ENCODE measurements at regions not wholly inside any gene's neighbourhood (a gene's known extent, or its start where the extent isn't known, plus 50 kb on each side); places are given as distances from the start of the nearest gene placed in this dataset.
A peak's percentile ranks its signal among the peaks of the same experiment; 100 is the strongest.

DNA sequence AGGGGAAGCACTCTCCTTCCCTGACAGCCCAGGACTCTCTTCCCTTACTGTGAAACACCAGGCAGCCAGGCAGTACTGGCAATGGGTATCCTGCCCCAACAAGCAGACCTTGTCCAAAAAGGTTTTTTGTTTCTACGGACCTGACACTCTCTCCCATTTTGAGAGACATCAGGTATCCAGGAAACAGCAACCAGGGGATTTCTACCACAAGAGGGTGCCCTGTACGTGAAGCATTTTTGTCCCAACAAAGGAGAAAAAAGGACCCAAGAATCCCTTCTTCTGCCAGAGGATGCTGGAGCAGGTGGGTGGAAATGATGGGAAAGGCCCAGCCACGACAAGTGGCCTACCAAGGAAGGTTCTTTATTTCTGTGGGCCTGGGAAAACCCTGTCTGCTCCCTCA is 65.7 kb upstream of the FGF13 start:
- no peak for ATAC-seq (ENCODE audit: low read depth)
- no peaks in the 10 kb centered on the region for H3K9me3 Mint-ChIP-seq (ENCODE audit: insufficient read depth)
- H3K4me2 ChIP-seq (replicated peaks; ENCODE audit: low read depth, low read length, poor library complexity, severe bottlenecking), result no peak overlapping the region
- CTCF ChIA-PET, result no interaction called here
- H3K4me1 ChIP-seq (ENCODE audit: control insufficient read depth in 2 of 2, insufficient read depth in 2 of 2, low read length in 2 of 2), result no peaks in the 10 kb centered on the region
- H3K27ac ChIP-seq (ENCODE audit: low read length in 2 of 2), result no peak overlapping the region
- no peak overlapping the region for H3K4me3 Mint-ChIP-seq
- no peaks in the 10 kb centered on the region for H3K9me3 ChIP-seq (ENCODE audit: control extremely low read depth in 1 of 3, control insufficient read depth in 2 of 3, insufficient read depth in 1 of 3, low read length in 2 of 3)
- H4K20me1 ChIP-seq (ENCODE audit: control insufficient read depth, insufficient read depth, low read length, poor library complexity, severe bottlenecking), result no peaks in the 10 kb centered on the region
- H3K4me1 Mint-ChIP-seq, result no peaks in the 10 kb centered on the region
- DNase-seq, result no peak
- no peaks in the 10 kb centered on the region for H3K36me3 ChIP-seq (replicated peaks in 1 of 2; ENCODE audit: control extremely low read depth in 1 of 2, control insufficient read depth in 1 of 2, extremely low read depth in 1 of 2, insufficient read depth in 2 of 2, low read length in 1 of 2)
- TF ChIP-seq, protein P1, sequence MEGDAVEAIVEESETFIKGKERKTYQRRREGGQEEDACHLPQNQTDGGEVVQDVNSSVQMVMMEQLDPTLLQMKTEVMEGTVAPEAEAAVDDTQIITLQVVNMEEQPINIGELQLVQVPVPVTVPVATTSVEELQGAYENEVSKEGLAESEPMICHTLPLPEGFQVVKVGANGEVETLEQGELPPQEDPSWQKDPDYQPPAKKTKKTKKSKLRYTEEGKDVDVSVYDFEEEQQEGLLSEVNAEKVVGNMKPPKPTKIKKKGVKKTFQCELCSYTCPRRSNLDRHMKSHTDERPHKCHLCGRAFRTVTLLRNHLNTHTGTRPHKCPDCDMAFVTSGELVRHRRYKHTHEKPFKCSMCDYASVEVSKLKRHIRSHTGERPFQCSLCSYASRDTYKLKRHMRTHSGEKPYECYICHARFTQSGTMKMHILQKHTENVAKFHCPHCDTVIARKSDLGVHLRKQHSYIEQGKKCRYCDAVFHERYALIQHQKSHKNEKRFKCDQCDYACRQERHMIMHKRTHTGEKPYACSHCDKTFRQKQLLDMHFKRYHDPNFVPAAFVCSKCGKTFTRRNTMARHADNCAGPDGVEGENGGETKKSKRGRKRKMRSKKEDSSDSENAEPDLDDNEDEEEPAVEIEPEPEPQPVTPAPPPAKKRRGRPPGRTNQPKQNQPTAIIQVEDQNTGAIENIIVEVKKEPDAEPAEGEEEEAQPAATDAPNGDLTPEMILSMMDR (IDR thresholded peaks at IDR 0.05), result no peak
- no peak for TF ChIP-seq EZH2 (IDR thresholded peaks at IDR 0.05; ENCODE audit: borderline replicate concordance, insufficient read depth, low read depth, low read length, poor library complexity, severe bottlenecking)
- H2AFZ ChIP-seq (ENCODE audit: insufficient read depth, low read depth, low read length, poor library complexity, severe bottlenecking), result no peak overlapping the region
- no peaks in the 10 kb centered on the region for H3K79me2 ChIP-seq (ENCODE audit: control insufficient read depth, insufficient read depth, low read length)
- POLR2A ChIA-PET, result no interaction called here
- intact Hi-C loops (cut with micrococcal nuclease), result no loop called here
- H3K27me3 Mint-ChIP-seq, result no peaks in the 10 kb centered on the region
- H3K27me3 ChIP-seq (replicated peaks in 1 of 4; ENCODE audit: control extremely low read depth in 1 of 4, control insufficient read depth in 3 of 4, insufficient read depth in 4 of 4, low read length in 3 of 4), result no peaks in the 10 kb centered on the region
- no peak overlapping the region for H3K4me3 ChIP-seq (ENCODE audit: control extremely low read depth in 1 of 5, extremely low read depth in 1 of 5, insufficient read depth in 1 of 5, low read depth in 2 of 5, low read length in 4 of 5)
- no peak overlapping the region for H3K27ac Mint-ChIP-seq
- no peak overlapping the region for H3K9ac ChIP-seq (ENCODE audit: low read length)
- WGBS (ENCODE audit: insufficient coverage), result 83% methylated on average over 3 of the region's 3 CpGs

DNA sequence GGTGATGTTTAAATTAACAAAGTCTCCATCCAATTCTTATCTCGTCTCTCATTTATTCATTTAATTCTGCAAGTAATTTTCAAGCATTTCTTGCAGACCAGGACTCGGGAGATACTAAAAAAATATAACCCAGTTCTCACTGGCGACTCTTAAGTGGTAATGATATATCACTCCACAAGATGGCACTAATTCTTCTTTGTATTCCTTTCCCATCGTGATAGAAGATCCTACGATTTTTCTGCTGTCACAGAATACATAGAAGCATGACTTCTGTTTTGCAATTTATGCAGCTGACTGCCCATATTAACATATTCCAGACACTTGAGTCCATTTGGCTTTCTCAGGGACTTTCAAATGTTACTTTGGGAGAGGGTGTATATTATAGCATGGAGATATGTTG is 64.0 kb upstream of the FGF13 start:
- no peaks in the 10 kb centered on the region for H3K27me3 ChIP-seq (replicated peaks in 1 of 4; ENCODE audit: control extremely low read depth in 1 of 4, control insufficient read depth in 3 of 4, insufficient read depth in 4 of 4, low read length in 3 of 4)
- Mint-ChIP-seq H3K27me3 (no peaks in the 10 kb centered on the region), H3K4me1 (no peaks in the 10 kb centered on the region), H3K27ac (no peak overlapping the region), H3K9me3 (ENCODE audit: insufficient read depth) (no peaks in the 10 kb centered on the region), H3K4me3 (no peak overlapping the region)
- no peaks in the 10 kb centered on the region for H3K9me3 ChIP-seq (ENCODE audit: control extremely low read depth in 1 of 3, control insufficient read depth in 2 of 3, insufficient read depth in 1 of 3, low read length in 2 of 3)
- H3K4me1 ChIP-seq (ENCODE audit: control insufficient read depth in 2 of 2, insufficient read depth in 2 of 2, low read length in 2 of 2), result no peaks in the 10 kb centered on the region
- no peak for DNase-seq
- no peak overlapping the region for H3K27ac ChIP-seq (ENCODE audit: low read length in 2 of 2)
- no peak overlapping the region for H3K4me2 ChIP-seq (replicated peaks; ENCODE audit: low read depth, low read length, poor library complexity, severe bottlenecking)
- no CpG with 5 or more reads among the region's 5 CpGs for WGBS (ENCODE audit: insufficient coverage)
- H3K79me2 ChIP-seq (ENCODE audit: control insufficient read depth, insufficient read depth, low read length), result no peaks in the 10 kb centered on the region
- intact Hi-C loops (cut with micrococcal nuclease), result no loop called here
- H3K9ac ChIP-seq (ENCODE audit: low read length), result no peak overlapping the region
- no peaks in the 10 kb centered on the region for H3K36me3 ChIP-seq (replicated peaks in 1 of 2; ENCODE audit: control extremely low read depth in 1 of 2, control insufficient read depth in 1 of 2, extremely low read depth in 1 of 2, insufficient read depth in 2 of 2, low read length in 1 of 2)
- no peak for ATAC-seq (ENCODE audit: low read depth)
- H2AFZ ChIP-seq (ENCODE audit: insufficient read depth, low read depth, low read length, poor library complexity, severe bottlenecking), result no peak overlapping the region
- CTCF ChIA-PET, result no interaction called here
- TF ChIP-seq, protein P1 (IDR thresholded peaks at IDR 0.05), result peak; percentile 35
- TF ChIP-seq EZH2 (IDR thresholded peaks at IDR 0.05; ENCODE audit: borderline replicate concordance, insufficient read depth, low read depth, low read length, poor library complexity, severe bottlenecking), result no peak
- no peak overlapping the region for H3K4me3 ChIP-seq (ENCODE audit: control extremely low read depth in 1 of 5, extremely low read depth in 1 of 5, insufficient read depth in 1 of 5, low read depth in 2 of 5, low read length in 4 of 5)
- POLR2A ChIA-PET, result no interaction called here
- no peaks in the 10 kb centered on the region for H4K20me1 ChIP-seq (ENCODE audit: control insufficient read depth, insufficient read depth, low read length, poor library complexity, severe bottlenecking)
